DMS 273 (cell line): ENCODE measurements at regions not wholly inside any gene's neighbourhood (a gene's known extent, or its start where the extent isn't known, plus 50 kb on each side); places are given as distances from the start of the nearest gene placed in this dataset.
"Not testable (repeated sequence)": the region's sequence is repeated elsewhere in the genome, so short reads cannot be mapped to it uniquely, and the experiment has no call there.

Experiments
- DNase-seq: peaks from one replicate; lab custom pipeline; 2025; ENCODE audit not compliant: unreplicated experiment; lab: John Stamatoyannopoulos, UW

DNA sequence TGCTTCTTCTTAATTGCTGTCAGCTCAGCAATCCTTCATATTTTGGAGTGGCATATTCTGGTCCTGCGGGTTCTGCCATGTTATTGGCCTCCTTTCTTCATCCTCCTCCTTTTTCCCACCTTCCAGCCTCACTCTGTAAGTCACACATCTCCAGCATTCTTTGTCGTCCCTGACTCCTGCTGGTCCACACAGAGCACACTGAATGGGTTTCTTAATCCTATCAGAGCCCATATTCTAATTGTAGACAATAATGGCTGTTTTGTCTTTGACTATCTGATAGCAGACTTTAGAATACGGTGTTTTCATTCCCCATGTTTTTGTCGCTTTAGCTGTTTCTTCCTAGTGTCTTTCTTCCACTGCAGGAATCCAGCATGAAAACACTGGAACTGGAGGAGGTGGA is 389.6 kb downstream of the REEP3 start:
- no peak for DNase-seq

GRCh38 chr10:63915240-63915639 is 394.0 kb downstream of the REEP3 start:
- no peak for DNase-seq

- DNase-seq: no peak
Measured at GRCh38 chr10:63917363-63917762, 396.2 kb downstream of the REEP3 start.

DNA sequence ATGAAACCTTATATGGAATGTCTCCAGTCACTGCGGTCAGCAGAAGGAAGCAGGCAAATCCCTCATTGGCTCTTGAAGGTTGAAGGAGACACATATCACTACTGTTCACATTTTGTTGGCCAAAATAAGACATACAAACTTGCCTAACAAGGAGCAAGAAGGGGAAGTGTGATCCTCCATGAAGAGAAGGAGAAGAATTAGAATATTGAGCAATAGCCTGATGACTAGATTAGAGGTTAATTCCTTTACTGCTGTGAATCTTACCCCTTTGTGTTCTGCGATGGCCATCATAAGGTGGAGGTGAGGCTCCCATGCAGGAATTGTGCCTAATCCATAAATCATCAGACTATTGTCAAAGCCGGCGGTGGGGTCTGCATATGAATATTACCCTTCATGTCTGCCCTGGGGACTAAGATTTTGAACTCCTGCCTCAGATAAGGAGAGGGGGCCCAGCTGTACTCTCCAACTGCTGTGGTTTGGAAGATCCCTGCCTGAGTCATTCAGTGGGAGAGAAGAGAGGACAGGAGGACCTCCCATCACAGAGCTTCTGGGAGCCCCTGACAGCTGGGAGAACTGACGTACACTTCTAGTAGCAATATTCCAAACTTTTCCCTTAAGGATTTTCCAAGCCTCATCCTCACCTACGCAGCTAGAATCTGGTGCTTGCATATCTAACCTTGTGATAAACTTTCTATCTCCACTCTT is 398.5 kb downstream of the REEP3 start:
- DNase-seq: no peak

GRCh38 chr10:63920926-63921325 is 399.7 kb downstream of the REEP3 start:
- DNase-seq: no peak

DNA sequence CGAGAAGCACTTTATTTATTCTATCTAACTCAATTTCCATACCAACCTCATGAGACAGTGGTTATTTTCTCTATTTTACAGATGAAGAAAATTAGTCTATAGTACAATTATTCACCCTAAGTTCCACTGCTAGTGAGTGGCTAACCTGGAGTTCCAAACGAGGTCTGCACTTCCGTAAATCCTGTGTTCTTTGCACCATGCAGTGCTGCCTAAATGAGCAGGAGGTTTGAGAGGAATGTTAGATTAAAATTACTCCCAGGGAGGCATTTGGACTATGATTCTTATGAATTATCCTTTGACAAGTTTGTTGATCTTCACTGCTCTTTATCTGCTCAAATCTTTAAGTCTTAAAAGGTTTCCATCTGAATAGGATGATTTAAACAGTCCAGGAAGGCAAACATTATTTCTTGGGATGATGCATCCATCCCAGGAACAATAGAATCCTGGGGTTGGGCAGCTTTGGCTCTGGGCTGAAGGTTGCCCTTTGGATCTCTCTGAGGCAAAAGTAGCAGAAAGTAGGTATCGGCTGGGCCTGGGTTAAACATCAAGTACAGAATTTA is 400.8 kb downstream of the REEP3 start:
- no peak for DNase-seq

DNA sequence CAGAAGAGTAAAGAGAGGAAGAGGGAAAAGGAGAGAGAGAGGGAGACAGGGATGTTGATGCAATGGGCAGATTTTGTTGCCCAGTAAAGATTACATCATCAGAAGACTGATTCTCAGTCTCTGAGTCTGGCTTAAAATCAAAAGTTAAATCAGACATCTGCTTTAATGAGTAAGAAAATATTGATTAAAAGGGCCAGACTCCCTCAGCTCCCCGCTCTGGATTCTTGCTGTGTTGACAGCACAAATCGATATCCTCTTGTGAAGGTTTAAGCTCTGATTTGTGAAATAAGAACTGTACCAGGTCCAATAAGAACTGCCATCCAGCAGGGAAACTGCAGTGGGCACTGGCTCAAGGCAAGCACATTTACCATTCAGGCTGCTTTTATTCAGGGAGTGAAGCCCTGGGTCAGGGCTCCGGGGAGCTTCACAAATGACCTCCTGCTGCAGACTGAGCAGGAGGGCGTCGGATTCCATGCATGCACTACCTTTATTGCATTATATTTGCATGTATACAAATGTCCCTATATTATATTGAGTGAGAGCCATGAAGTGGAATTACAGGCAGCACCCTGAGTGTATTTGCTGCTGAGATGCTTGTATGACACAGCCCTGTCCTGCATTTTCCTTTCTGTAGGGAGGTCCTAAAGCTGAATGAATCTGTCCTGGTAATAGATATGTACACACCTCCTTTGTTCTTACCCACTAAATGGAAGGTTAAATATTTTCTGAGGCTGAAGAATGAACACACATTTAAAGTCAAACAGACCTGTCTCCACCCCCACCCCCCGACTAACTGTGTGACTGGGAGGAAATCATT is 401.5 kb downstream of the REEP3 start:
- DNase-seq: peak; percentile 24

DNA sequence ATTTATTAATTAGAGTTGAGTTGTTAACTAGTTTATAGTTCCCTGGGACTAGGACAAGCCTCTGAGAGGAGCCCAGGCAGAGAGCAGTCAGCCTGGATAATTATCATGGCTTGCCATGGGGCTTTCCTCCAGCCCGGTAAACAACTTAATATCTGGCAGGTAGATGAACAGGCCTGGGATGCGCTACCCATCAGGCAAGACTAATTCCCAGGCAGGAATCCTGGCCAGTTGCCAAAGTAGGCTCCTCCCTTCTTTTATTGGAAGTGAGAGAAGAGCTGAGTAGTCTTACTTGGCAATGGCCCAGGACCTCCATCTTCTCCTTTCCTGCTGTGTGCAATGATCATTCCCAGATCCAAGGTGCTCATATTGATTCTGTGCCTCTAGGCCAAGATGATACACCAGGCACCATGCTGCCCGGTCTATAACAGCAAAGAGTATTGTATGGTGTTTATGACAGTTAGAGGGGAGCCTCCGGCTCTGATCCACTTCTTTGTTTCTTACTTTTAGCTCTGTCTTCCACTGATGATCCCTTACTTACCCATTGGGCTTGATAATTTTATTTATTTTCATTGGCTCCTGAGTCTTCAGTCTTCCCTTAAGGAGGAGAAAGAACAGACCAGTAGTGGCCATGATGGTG is 408.7 kb downstream of the REEP3 start:
- peak; percentile 21 for DNase-seq

GRCh38 chr10:63930584-63930983 is 409.4 kb downstream of the REEP3 start:
- DNase-seq: no peak

GRCh38 chr10:63935705-63936104 is 414.5 kb downstream of the REEP3 start:
- peak; percentile 30 for DNase-seq

DNA sequence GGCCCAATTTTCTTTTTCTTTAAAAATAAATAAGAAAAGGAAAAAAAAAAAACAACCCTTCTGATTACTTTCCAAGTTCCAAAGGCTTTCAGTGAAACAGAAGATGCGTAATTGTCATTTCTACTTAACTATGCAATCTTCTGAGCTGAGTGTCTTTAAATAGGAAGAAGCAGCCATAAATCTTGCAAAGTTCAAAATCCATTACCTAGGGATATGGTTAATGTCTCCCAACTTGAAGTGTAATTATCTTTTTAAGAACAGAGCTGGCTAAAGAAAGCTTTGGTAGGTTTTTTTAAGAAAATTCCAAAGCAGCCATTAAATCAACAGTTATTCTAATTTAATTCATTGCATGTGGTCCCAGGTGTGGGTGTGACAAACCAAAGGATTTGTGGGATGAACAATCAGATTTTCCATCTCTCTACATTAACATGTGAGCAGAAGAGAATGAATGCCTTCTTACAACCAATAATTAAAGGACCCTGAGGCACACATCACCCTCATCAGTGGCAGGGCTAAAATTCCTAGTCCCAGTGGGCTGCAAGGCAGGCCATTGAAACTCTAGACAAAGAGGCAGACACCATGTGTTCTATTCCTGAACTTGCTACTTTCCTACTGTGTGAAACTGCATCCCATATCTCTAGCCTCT is 419.2 kb downstream of the REEP3 start:
- no peak for DNase-seq

DNA sequence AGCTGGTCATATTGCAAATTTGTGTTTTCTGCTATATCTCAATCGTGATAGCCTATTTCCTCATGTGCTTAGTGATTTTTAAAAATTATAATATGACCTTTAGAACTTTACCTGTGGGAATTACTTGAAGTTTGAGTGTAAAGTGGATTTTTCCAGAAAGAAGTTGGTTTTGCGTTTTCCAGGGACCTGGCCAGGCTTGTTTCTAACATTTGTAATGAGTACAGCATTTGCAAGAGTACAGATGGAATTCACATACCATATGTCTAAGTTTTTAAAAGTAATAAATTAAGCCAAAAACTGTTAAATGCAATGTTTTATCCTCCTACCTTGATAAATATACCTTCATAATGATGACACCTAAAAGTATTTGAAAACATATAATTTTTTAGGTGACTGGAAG is 443.2 kb downstream of the REEP3 start:
- no peak for DNase-seq

- no peak for DNase-seq
Measured at GRCh38 chr10:63965846-63966245, 444.6 kb downstream of the REEP3 start.

DNA sequence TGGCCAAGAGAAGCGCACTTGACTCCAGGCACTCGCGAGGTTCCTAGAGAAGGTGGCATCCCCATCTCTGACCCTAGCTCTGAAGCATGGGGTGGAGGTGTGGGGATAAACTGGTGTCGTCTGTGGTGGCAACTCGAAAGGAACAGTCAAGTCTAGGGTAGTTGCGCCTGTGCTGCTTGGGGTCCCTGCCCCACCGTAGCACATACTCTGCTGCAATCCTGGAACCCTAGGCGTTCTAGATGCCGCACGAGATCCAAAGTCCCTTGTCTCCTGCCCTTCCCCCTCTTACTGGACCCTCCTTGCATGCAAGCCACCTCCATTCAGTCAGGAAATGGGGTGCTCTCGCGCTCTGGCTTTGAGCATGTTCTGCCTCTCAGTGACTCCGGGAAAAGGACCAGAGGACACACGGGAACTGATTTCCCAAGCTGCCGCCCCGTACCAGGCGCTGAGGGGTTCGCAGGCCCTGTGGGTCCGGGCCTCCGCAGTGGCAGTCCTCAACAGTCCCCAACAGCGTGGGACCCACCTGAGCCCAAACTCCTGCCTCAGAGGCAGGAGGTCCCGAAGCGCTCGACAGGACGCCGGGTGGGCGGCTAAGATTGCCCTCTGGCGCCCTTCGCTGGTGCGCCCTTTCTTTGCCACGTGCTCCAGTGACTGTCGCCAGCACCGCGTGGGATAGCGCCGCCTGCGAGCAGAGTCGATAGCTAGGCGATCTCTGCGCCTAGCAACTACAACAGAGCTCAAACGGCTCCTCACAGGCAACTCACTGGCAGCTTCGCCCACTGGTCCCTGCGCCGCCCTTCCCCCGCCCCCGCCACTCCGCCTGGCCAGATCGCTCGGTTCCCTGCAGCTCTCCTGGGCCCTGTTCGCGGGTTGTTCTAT is 452.0 kb downstream of the REEP3 start:
- no peak for DNase-seq

GRCh38 chr10:63976538-63976937 is 455.3 kb downstream of the REEP3 start:
- DNase-seq: peak; percentile 75

DNA sequence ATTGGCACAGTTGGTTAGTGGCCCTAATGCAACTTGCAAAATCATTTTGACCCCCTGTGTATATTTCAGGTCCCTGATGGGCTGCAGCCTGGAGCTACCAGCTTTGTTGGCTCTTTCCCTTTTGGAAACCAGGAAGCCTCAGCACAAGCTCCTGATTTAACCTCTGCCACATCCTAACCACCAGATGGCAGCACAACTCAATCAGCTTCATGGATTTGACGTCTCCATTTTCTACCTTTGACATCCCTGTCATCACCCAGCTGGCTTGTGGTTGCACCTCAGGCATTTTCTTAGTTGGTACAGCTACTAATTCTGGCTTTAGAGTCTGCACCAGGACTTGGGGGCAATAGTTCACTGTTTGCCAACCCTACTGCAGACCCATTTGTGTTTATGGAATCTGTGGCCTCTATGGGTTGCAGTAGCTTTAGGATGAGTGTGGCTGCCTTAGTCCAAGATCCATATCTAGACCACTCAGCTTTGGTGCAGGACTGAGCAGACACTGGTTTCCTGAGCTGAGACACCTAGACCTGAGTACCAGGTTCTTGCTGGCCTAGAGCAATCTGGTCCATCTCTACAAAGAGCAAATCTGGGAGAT is 456.2 kb downstream of the REEP3 start:
- peak; percentile 74 for DNase-seq

- DNase-seq: not testable (repeated sequence)
Measured at GRCh38 chr10:63980870-63981269, 459.7 kb downstream of the REEP3 start.

DNA sequence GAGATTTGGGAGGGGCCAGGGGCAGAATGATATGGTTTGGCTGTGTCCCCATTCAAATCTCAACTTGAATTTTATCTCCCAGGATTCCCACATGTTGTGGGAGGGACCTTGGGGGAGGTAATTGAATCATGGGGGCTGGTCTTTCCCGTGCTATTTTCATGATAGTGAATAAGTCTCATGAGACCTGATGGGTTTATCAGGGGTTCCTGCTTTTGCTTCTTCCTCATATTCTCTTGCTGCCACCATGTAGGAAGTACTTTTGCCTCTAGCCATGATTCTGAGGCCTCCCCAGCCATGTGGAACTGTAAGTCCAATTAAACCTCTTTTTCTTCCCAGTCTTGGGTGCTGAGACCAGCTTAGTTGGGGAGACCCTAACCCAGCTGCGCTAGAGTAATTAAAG is 462.9 kb downstream of the REEP3 start:
- not testable (repeated sequence) for DNase-seq

GRCh38 chr10:63986536-63986935 is 465.3 kb downstream of the REEP3 start:
- DNase-seq: no peak

DNA sequence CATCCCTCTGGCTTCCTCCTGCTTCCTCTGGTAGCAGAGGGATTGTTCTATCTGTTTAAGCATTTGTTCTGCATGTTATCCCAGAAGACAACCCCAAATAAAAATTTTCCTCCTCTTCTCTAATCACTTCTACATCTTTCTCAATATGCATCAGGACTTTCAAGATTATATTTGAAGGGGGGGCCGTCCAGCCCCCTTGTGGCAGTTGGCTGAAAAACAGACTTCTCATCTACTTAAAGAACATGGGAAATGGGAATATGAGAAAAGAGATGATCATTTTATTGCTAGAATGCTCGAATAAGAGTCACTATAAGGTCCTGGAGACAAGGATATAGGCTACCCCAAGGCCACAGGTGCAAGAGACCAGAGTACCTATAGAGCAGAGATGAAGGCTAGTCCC is 466.0 kb downstream of the REEP3 start:
- peak; percentile 7 for DNase-seq
